Gastrocnemius medialis (tissue), 4 donors: ENCODE measurements at regions not wholly inside any gene's neighbourhood (a gene's known extent, or its start where the extent isn't known, plus 50 kb on each side); places are given as distances from the start of the nearest gene placed in this dataset.

ENCODE experiments used
- CTCF ChIP-seq, 5 experiments: fragments of 450-650 bp in 3 of 5; fragments of 200-600 bp in 2 of 5; sonication (generic) in 2 of 5; IDR thresholded peaks in 4 of 5; conservative IDR thresholded peaks in 1 of 5; 1 replicate in 4 of 5; 2 replicates in 1 of 5; pipeline ENCODE4 v1.5.1; 2016 to 2019; ENCODE audit warnings: antibody characterized with exemption in 5 of 5, mild to moderate bottlenecking in 3 of 5, moderate library complexity in 3 of 5
- POLR2A ChIP-seq, 2 donors: fragments of 450-650 bp; IDR thresholded peaks; one replicate each; pipeline ENCODE4 v1.6.1; 2017; ENCODE audit warnings: antibody characterized with exemption in 2 of 2, mild to moderate bottlenecking in 2 of 2, moderate library complexity in 2 of 2

DNA sequence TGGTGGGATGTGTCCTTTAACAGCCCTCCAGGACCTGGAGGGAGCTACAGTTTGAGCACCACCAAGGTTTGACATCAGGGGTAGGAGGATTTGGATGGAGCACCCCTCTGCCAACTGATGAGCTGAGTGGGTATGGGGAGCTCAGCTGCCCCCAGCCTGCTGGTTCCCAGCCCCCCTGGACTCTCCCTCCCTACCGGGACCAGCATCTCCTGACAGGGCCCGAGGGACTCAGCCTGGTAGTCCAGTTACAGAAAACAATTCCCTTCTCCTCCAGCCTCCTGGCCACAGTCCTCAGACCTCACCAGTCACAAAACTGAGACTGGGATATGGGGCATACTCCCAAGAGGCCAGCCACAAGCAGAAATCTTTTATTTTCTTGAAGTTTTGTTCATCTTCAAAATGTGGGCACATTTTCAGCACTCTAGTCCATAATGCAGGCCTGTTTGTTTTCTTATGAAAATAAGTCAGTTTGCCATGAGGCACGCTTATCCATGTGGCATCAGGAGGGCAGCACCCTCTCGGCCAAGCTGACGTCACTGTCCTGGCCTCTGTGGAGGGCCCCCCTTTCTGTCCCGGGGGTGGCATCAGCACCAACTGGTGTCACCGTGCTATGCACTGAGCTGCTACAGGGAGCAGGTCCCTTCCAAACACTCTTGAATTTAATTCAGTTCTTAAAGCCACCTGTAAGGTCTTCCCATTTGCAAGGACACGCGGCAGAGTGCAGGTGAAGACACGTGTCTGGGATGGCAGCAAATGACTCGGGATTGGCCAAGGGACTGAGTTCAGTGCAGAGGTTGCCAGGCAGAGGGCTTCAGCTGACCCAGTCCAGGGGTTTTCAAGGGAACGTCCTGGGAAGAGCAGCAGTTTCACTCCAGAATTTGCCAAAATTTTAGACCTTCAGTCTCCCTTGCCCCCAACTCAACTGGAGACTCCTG lies 187.6 kb downstream of the GADD45G start:
- TF ChIP-seq CTCF (IDR thresholded peaks at IDR 0.05 in 4 of 5, conservative IDR thresholded peaks at IDR 0.05 in 1 of 5) (no peak), POLR2A (IDR thresholded peaks at IDR 0.05) (no peak)
